ENCODE measurements at regions not wholly inside any gene's neighbourhood (a gene's known extent, or its start where the extent isn't known, plus 50 kb on each side); places are given as distances from the start of the nearest gene placed in this dataset.

DNA sequence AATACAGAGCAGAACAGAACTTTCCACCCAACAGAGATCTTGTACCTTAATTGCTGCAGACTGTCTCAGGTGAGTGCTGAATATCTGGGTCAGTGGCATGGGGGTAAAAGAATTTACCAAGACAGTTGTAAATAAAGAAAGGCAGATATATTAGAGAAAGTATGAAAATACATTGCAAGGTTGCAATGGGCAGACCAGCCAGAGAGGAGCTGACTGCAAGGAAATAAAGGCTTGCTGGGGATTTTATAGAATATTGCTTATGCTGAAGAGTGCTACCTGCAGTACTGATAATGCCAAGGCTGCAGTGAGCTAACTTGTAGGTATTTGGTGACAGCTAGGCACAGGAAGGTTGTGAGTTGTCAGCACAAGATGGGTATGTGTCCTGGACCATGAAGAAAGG, 171.0 kb upstream of the TRIM24 start:
- Histone ChIP-seq H4K20me1 (ENCODE audit: insufficient read depth, low read length) (no peaks in the 10 kb centered on the region), H2AK9ac (replicated peaks; ENCODE audit: low read depth, low read length, poor library complexity) (no peak overlapping the region), H3K18ac (ENCODE audit: low read depth, low read length) (no peak overlapping the region), H2AK5ac (ENCODE audit: low read depth, low read length) (no peak overlapping the region), H3K79me1 (ENCODE audit: low read depth in 1 of 2, low read length in 2 of 2) (no peaks in the 10 kb centered on the region), H3K9me3 (ENCODE audit: control insufficient read depth, insufficient read depth, low read length) (peaks cover 14% of the 10 kb centered on the region), H3K4ac (ENCODE audit: low read depth, low read length) (no peak overlapping the region), H3K23ac (ENCODE audit: low read depth, low read length) (no peak overlapping the region), H2AFZ (replicated peaks; ENCODE audit: low read length, poor library complexity) (no peak overlapping the region), H3K9me1 (ENCODE audit: insufficient read depth, low read length) (no peaks in the 10 kb centered on the region), H3K14ac (replicated peaks; ENCODE audit: low read depth, low read length) (no peak overlapping the region), H2BK5ac (ENCODE audit: low read depth, low read length, poor library complexity, severe bottlenecking) (no peak overlapping the region), H2BK120ac (ENCODE audit: low read depth, low read length) (no peak overlapping the region), H3K4me1 (ENCODE audit: control insufficient read depth, insufficient read depth, low read length) (no peaks in the 10 kb centered on the region), H4K91ac (ENCODE audit: insufficient read depth, low read depth, low read length) (no peak overlapping the region), H3K36me3 (ENCODE audit: control insufficient read depth, insufficient read depth, low read length) (no peaks in the 10 kb centered on the region), H3K4me2 (ENCODE audit: low read depth, low read length) (no peak overlapping the region), H3K27ac (ENCODE audit: insufficient read depth, low read length) (no peak overlapping the region), H4K5ac (ENCODE audit: low read depth, low read length) (no peak overlapping the region), H3K9ac (ENCODE audit: low read depth, low read length) (no peak overlapping the region), H3K56ac (ENCODE audit: extremely low read depth, insufficient read depth, low read length) (no peak overlapping the region), H2BK15ac (ENCODE audit: low read depth, low read length) (no peak overlapping the region), H3K4me3 (ENCODE audit: insufficient read depth, low read depth, low read length) (no peak overlapping the region), H4K8ac (ENCODE audit: low read depth in 2 of 2, low read length in 2 of 2) (no peak overlapping the region), H2BK20ac (ENCODE audit: low read depth, low read length) (no peak overlapping the region), H3K27me3 (ENCODE audit: control insufficient read depth, insufficient read depth, low read length) (no peaks in the 10 kb centered on the region)
- dilution Hi-C loops (cut with HindIII; ENCODE audit: low sequenced_read_pairs, unreplicated experiment) (no loop called here), in situ Hi-C loops (cut with MboI; ENCODE audit: low sequenced_read_pairs) (no loop called here), intact Hi-C loops (cut with micrococcal nuclease) (no loop called here)
- ATAC-seq (ENCODE audit: low read depth) = no peak
- BruUV-seq (replicated peaks) = no TSS peak
- ChIA-PET POLR2A (ENCODE audit: unreplicated experiment) (no interaction called here), CTCF (no interaction called here)
- DNase-seq = no peak
- no peak for TF ChIP-seq MAFK (IDR thresholded peaks at IDR 0.05; ENCODE audit: low read depth, low read length)
- TF ChIP-seq CHD1 (IDR thresholded peaks at IDR 0.05; ENCODE audit: low read depth, low read length) = no peak
- TF ChIP-seq RFX5 (IDR thresholded peaks at IDR 0.05; ENCODE audit: low read depth, low read length) = no peak
- no peak for TF ChIP-seq RAD21 (IDR thresholded peaks at IDR 0.05; ENCODE audit: low read length)

Measured in IMR-90 (cell line).